Ovary (tissue), 3 donors: ENCODE measurements at regions not wholly inside any gene's neighbourhood (a gene's known extent, or its start where the extent isn't known, plus 50 kb on each side); places are given as distances from the start of the nearest gene placed in this dataset.

Experiments used
- CTCF ChIP-seq, 3 donors: fragments of 450-650 bp in 2 of 3; fragments of 200-600 bp in 1 of 3; IDR thresholded peaks; one replicate each; pipeline versions ENCODE4 v1.5.1 to v1.8.0; 2016 to 2022; ENCODE audit warnings: antibody characterized with exemption in 3 of 3, mild to moderate bottlenecking in 1 of 3
- POLR2A ChIP-seq: fragments of 450-650 bp; IDR thresholded peaks from one replicate; pipeline ENCODE4 v1.6.1; 2017; ENCODE audit warnings: antibody characterized with exemption, mild to moderate bottlenecking, moderate library complexity
- donor health status: DM: no; HTN: no; CAD: no.

GRCh38 chr4:135274416-135274815 is 1072.8 kb upstream of the PABPC4L start:
- TF ChIP-seq CTCF (IDR thresholded peaks at IDR 0.05) (no peak), POLR2A (no peak)
